H1 (cell line): ENCODE measurements at regions not wholly inside any gene's neighbourhood (a gene's known extent, or its start where the extent isn't known, plus 50 kb on each side); places are given as distances from the start of the nearest gene placed in this dataset.
A peak's percentile ranks its signal among the peaks of the same experiment; 100 is the strongest.

Experiments
- CTCF ChIA-PET: fragments of 300-600 bp; sonication (Branson Sonifier 250); formaldehyde crosslinking; loops from one replicate; lab custom pipeline; 2021; ENCODE audit not compliant: partially characterized antibody; lab: Charles Lee
- POLR2A ChIA-PET: fragments of 300-600 bp; sonication (Branson Sonifier 250); formaldehyde crosslinking; loops from one replicate; lab custom pipeline; 2021; ENCODE audit warnings: inconsistent platforms; ENCODE audit not compliant: partially characterized antibody; lab: Charles Lee
- DNase-seq, 2 experiments: peaks; one replicate each; pipeline versions ENCODE4 v3.0.0 to v3.0.0-alpha.2; 2010 to 2022; ENCODE audit warnings: low spot score in 2 of 2, low read depth in 1 of 2, mixed read lengths in 1 of 2
- FAIRE-seq: peaks from 2 replicates; lab custom pipeline; 2011; peaks lifted over from hg19 to GRCh38; lab: Jason Lieb, UNC
- H2AFZ ChIP-seq: 2 replicates; pipeline ENCODE4 v1.8.1; 2012; ENCODE audit warnings: low read length, inconsistent platforms
- H2AK5ac ChIP-seq: 2 replicates; pipeline ENCODE4 v1.6.1; 2013; ENCODE audit warnings: low read depth, low read length
- H2BK120ac ChIP-seq: replicated peaks from 2 replicates; pipeline ENCODE3; 2013; ENCODE audit warnings: low read depth, low read length, inconsistent platforms
- H2BK12ac ChIP-seq: 2 replicates; pipeline ENCODE4 v1.6.1; 2013; ENCODE audit warnings: low read depth, low read length
- H2BK15ac ChIP-seq: 2 replicates; pipeline ENCODE4 v1.6.1; 2013; ENCODE audit warnings: low read length
- H2BK20ac ChIP-seq: 2 replicates; pipeline ENCODE4 v1.6.1; 2013; ENCODE audit warnings: low read length
- H2BK5ac ChIP-seq: 2 replicates; pipeline ENCODE4 v1.6.1; 2013; ENCODE audit warnings: low read depth, low read length
- H3K14ac ChIP-seq: 2 replicates; pipeline ENCODE4 v1.6.1; 2013; ENCODE audit warnings: inconsistent platforms; ENCODE audit not compliant: insufficient read length
- H3K18ac ChIP-seq: 2 replicates; pipeline ENCODE4 v1.6.1; 2013; ENCODE audit warnings: low read length; ENCODE audit errors: extremely low read depth
- H3K23ac ChIP-seq: 2 replicates; pipeline ENCODE4 v1.6.1; 2013; ENCODE audit warnings: inconsistent platforms; ENCODE audit not compliant: insufficient read length
- H3K23me2 ChIP-seq: 2 replicates; pipeline ENCODE4 v1.6.1; 2013; ENCODE audit warnings: low read depth, low read length
- H3K27ac ChIP-seq: 2 replicates; pipeline ENCODE4 v1.6.1; 2011; ENCODE audit warnings: low read depth, low read length, inconsistent platforms
- H3K27me3 ChIP-seq, 4 experiments: replicated peaks in 1 of 4; 1 replicate in 1 of 4; 2 replicates in 3 of 4; pipeline versions ENCODE4 v1.6.1 to v1.8.1; 2011 to 2013; ENCODE audit warnings: low read length in 3 of 4, mild to moderate bottlenecking in 3 of 4, inconsistent platforms in 2 of 4, mixed read lengths in 2 of 4, moderate library complexity in 1 of 4; ENCODE audit not compliant: control insufficient read depth in 3 of 4, insufficient read depth in 3 of 4; ENCODE audit errors: extremely low read depth in 1 of 4
- H3K36me3 ChIP-seq, 4 experiments: 2 replicates each; pipeline versions ENCODE4 v1.6.1 to v1.8.1; 2011 to 2013; ENCODE audit warnings: mild to moderate bottlenecking in 4 of 4, low read length in 3 of 4, moderate library complexity in 2 of 4, control low read depth in 1 of 4, inconsistent platforms in 1 of 4; ENCODE audit not compliant: insufficient read depth in 4 of 4, control insufficient read depth in 2 of 4
- H3K4ac ChIP-seq: replicated peaks from 2 replicates; pipeline ENCODE3; 2013; ENCODE audit warnings: low read length, low read depth, mixed read lengths, inconsistent platforms; ENCODE audit not compliant: insufficient read length
- H3K4me1 ChIP-seq, 4 experiments: replicated peaks in 1 of 4; 1 replicate in 1 of 4; 2 replicates in 3 of 4; pipeline versions ENCODE4 v1.6.1 to v1.8.1; 2011 to 2013; ENCODE audit warnings: low read length in 3 of 4, inconsistent platforms in 2 of 4, mixed read lengths in 1 of 4; ENCODE audit not compliant: insufficient read depth in 4 of 4, control insufficient read depth in 3 of 4
- H3K4me2 ChIP-seq, 2 experiments: 2 replicates each; pipeline versions ENCODE4 v1.6.1 to v1.8.1; 2011 to 2013; ENCODE audit warnings: low read depth in 2 of 2, low read length in 2 of 2, control low read depth in 1 of 2, inconsistent platforms in 1 of 2, mild to moderate bottlenecking in 1 of 2; ENCODE audit not compliant: insufficient read depth in 1 of 2
- H3K4me3 ChIP-seq, 4 experiments: fragments of 200-600, 300-600 bp in 1 of 4; sonication (generic), shearing (Covaris generic), sonication (Bioruptor Twin) in 1 of 4; 2 replicates each; pipeline versions ENCODE4 v1.5.1 to v1.8.1; 2011 to 2016; ENCODE audit warnings: low read length in 4 of 4, low read depth in 3 of 4, control low read depth in 2 of 4, inconsistent platforms in 2 of 4, mild to moderate bottlenecking in 2 of 4, mixed read lengths in 1 of 4, moderate library complexity in 1 of 4; ENCODE audit not compliant: insufficient read depth in 2 of 4; ENCODE audit errors: extremely low read depth in 1 of 4
- H3K56ac ChIP-seq: replicated peaks from 2 replicates; pipeline ENCODE3; 2013; ENCODE audit warnings: low read depth, mild to moderate bottlenecking, mixed read lengths, low read length, inconsistent platforms; ENCODE audit not compliant: insufficient read length
- H3K79me1 ChIP-seq: 2 replicates; pipeline ENCODE4 v1.6.1; 2013; ENCODE audit warnings: low read depth, low read length, control low read depth
- H3K79me2 ChIP-seq, 2 experiments: 2 replicates each; pipeline versions ENCODE4 v1.6.1 to v1.8.1; 2012 to 2013; ENCODE audit warnings: low read length in 2 of 2, mild to moderate bottlenecking in 2 of 2, inconsistent platforms in 1 of 2; ENCODE audit not compliant: insufficient read depth in 2 of 2, control insufficient read depth in 1 of 2
- H3K9ac ChIP-seq, 4 experiments: replicated peaks in 1 of 4; 1 replicate in 1 of 4; 2 replicates in 3 of 4; pipeline versions ENCODE4 v1.6.1 to v1.8.1; 2011 to 2013; ENCODE audit warnings: low read depth in 3 of 4, low read length in 3 of 4, control low read depth in 2 of 4, mild to moderate bottlenecking in 2 of 4, moderate library complexity in 2 of 4, inconsistent platforms in 1 of 4; ENCODE audit errors: extremely low read depth in 1 of 4
- H3K9me3 ChIP-seq, 2 experiments: 2 replicates each; pipeline versions ENCODE4 v1.6.1 to v1.8.1; 2012 to 2013; ENCODE audit warnings: mild to moderate bottlenecking in 2 of 2, moderate library complexity in 2 of 2, control low read depth in 1 of 2, inconsistent platforms in 1 of 2, low read depth in 1 of 2, low read length in 1 of 2, mixed read lengths in 1 of 2; ENCODE audit not compliant: insufficient read depth in 2 of 2
- H4K20me1 ChIP-seq, 2 experiments: replicated peaks in 1 of 2; 2 replicates each; pipeline versions ENCODE3 to v1.8.1; 2011 to 2013; ENCODE audit warnings: inconsistent platforms in 2 of 2, low read length in 2 of 2, mild to moderate bottlenecking in 1 of 2; ENCODE audit not compliant: insufficient read depth in 2 of 2, control insufficient read depth in 1 of 2
- H4K5ac ChIP-seq: 2 replicates; pipeline ENCODE4 v1.6.1; 2013; ENCODE audit warnings: low read length, low read depth, mixed read lengths, inconsistent platforms; ENCODE audit not compliant: insufficient read length
- H4K8ac ChIP-seq: 2 replicates; pipeline ENCODE4 v1.8.0; 2013; ENCODE audit warnings: mild to moderate bottlenecking, moderate library complexity, low read length, inconsistent platforms; ENCODE audit not compliant: insufficient read depth; ENCODE audit errors: extremely low read depth
- H4K91ac ChIP-seq: replicated peaks from 2 replicates; pipeline ENCODE3; 2013; ENCODE audit warnings: low read length, mixed read lengths, inconsistent platforms; ENCODE audit not compliant: insufficient read length
- BRCA1 ChIP-seq: IDR thresholded peaks from 2 replicates; pipeline ENCODE4 v1.6.1; 2012; ENCODE audit warnings: low read depth, low read length, improper control_type of control experiment
- CEBPB ChIP-seq: IDR thresholded peaks from 2 replicates; pipeline ENCODE4 v1.6.1; 2012; ENCODE audit warnings: low read depth, low read length
- FOSL1 ChIP-seq: IDR thresholded peaks from 2 replicates; pipeline ENCODE4 v1.6.1; 2011; ENCODE audit warnings: mild to moderate bottlenecking, low read depth, low read length, moderate library complexity; ENCODE audit not compliant: insufficient read depth
- HDAC2 ChIP-seq, 2 experiments: fragments of 300-600 bp in 1 of 2; sonication (generic) in 1 of 2; IDR thresholded peaks; 2 replicates each; pipeline ENCODE4 v1.6.1; 2011 to 2012; ENCODE audit warnings: low read depth in 2 of 2, low read length in 2 of 2, mild to moderate bottlenecking in 2 of 2, moderate library complexity in 2 of 2, borderline replicate concordance in 1 of 2, inconsistent platforms in 1 of 2
- HDAC6 ChIP-seq: IDR thresholded peaks from one replicate; pipeline ENCODE4 v1.7.1; 2012; ENCODE audit warnings: low read depth, mild to moderate bottlenecking, inconsistent platforms, low read length, moderate library complexity
- KDM5A ChIP-seq: fragments of 200-600 bp; IDR thresholded peaks from 2 replicates; pipeline ENCODE4 v1.7.1; 2012; ENCODE audit warnings: mild to moderate bottlenecking, low read length, inconsistent platforms, mixed read lengths
- MAFK ChIP-seq: IDR thresholded peaks from 2 replicates; pipeline ENCODE4 v1.6.1; 2012; ENCODE audit warnings: low read depth, mild to moderate bottlenecking, improper control_type of control experiment, low read length
- RBBP5 ChIP-seq: IDR thresholded peaks from 2 replicates; pipeline ENCODE4 v1.7.1; 2012; ENCODE audit warnings: low read depth, mild to moderate bottlenecking, inconsistent platforms, low read length, moderate library complexity, borderline replicate concordance
- RFX5 ChIP-seq: IDR thresholded peaks from 2 replicates; pipeline ENCODE4 v1.6.1; 2011; ENCODE audit warnings: low read depth, low read length, improper control_type of control experiment, borderline replicate concordance
- SAP30 ChIP-seq: fragments of 300-600 bp; sonication (generic); IDR thresholded peaks from 2 replicates; pipeline ENCODE4 v1.7.1; 2012; ENCODE audit warnings: low read length, moderate library complexity, mild to moderate bottlenecking, inconsistent platforms; ENCODE audit not compliant: insufficient read depth, insufficient replicate concordance
- WGBS, 2 experiments: shearing (Covaris generic) in 1 of 2; methylation state at CpG; one replicate each; pipeline versions ENCODE4 v1.1.6 to v1.1.7; 2013 to 2015; ENCODE audit warnings: low lambda C conversion rate in 2 of 2, mixed read lengths in 2 of 2, inconsistent platforms in 1 of 2, low coverage in 1 of 2, missing lambda C conversion rate in 1 of 2; ENCODE audit not compliant: insufficient replicate concordance in 2 of 2, insufficient coverage in 1 of 2, insufficient read length in 1 of 2; ENCODE audit errors: extremely low coverage in 1 of 2, missing lambda C conversion rate in 1 of 2; 5-methylcytosine and 5-hydroxymethylcytosine counted together
- TF ChIP-seq, protein P1 (sequence below): IDR thresholded peaks from 2 replicates; pipeline ENCODE4 v1.6.1; 2012; ENCODE audit warnings: inconsistent platforms

DNA sequence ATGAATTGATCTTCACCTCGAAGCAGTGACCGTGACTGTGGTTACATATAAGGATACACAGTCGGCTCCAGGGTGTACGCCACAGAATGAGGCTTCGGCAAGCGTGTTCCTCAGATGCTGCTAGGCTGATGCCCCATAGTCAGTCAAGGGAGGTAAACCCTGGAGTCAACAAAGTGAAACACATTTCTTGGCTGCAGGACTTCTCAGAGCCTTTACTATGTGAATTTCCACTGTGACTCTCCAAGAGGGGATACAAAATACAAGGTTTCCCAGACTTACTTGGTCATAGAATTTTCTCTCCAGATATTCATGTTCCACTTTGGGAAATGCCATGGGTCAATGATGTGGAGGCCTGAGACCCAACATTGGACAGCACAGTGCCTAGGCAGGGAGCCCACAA lies 260.6 kb downstream of the BCL11B start:
- Histone ChIP-seq H4K8ac (no peak overlapping the region), H3K18ac (0 out of 2 replicates have a peak overlapping the region, but pooled peaks have one; percentile 27), H2BK15ac (no peak overlapping the region), H4K91ac (no peak overlapping the region), H3K79me1 (no peaks in the 10 kb centered on the region), H3K27me3 (no peaks in the 10 kb centered on the region), H3K9me3 (no peaks in the 10 kb centered on the region), H4K5ac (no peak overlapping the region), H3K36me3 (no peaks in the 10 kb centered on the region), H3K4me2 (no peak overlapping the region), H2AFZ (no peak overlapping the region), H3K23ac (no peak overlapping the region), H2BK5ac (no peak overlapping the region), H2AK5ac (no peak overlapping the region), H2BK20ac (no peak overlapping the region)
- ChIA-PET POLR2A (no interaction called here), CTCF (no interaction called here)
- DNase-seq = no peak
- TF ChIP-seq SAP30 (no peak), RBBP5 (no peak), CEBPB (no peak), RFX5 (no peak), HDAC2 (IDR thresholded peaks at IDR 0.05; ENCODE audit: borderline replicate concordance in 1 of 2, low read depth in 2 of 2, low read length in 2 of 2) (no peak), MAFK (no peak), KDM5A (no peak), HDAC6 (no peak), BRCA1 (no peak), FOSL1 (no peak)
- TF ChIP-seq, protein P1, sequence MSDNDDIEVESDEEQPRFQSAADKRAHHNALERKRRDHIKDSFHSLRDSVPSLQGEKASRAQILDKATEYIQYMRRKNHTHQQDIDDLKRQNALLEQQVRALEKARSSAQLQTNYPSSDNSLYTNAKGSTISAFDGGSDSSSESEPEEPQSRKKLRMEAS = no peak
- TF ChIP-seq, all 59 proteins: peak for 0
- H2BK12ac ChIP-seq = no peak overlapping the region
- no peak overlapping the region for H3K27ac ChIP-seq
- no peak overlapping the region for H3K4me3 ChIP-seq
- 92% methylated on average over 6 of the region's 6 CpGs; no CpG with 5 or more reads in 1 of the 2 experiments for WGBS, 2 experiments
- H3K9ac ChIP-seq = no peak overlapping the region
- no peak overlapping the region for H2BK120ac ChIP-seq
- H3K56ac ChIP-seq = no peak overlapping the region
- H3K79me2 ChIP-seq = no peaks in the 10 kb centered on the region
- H3K4me1 ChIP-seq = no peaks in the 10 kb centered on the region
- no peak overlapping the region for H3K4ac ChIP-seq
- H3K14ac ChIP-seq = no peak overlapping the region
- peaks cover 0 to 4% of the 10 kb centered on the region in 2 experiments for H4K20me1 ChIP-seq
- no peak for FAIRE-seq
- peaks cover 3% of the 10 kb centered on the region; the same call in 1 of the 2 replicates for H3K23me2 ChIP-seq
